ENCODE measurements at regions not wholly inside any gene's neighbourhood (a gene's known extent, or its start where the extent isn't known, plus 50 kb on each side); places are given as distances from the start of the nearest gene placed in this dataset.

GRCh38 chr1:4396551-4396950 lies 257.9 kb upstream of the AJAP1 start:
- DNase-seq: no peak

- DNase-seq: no peak
These were observed 257.2 kb upstream of the AJAP1 start for GRCh38 chr1:4397196-4397595.

- no peak for DNase-seq
These were observed 252.4 kb upstream of the AJAP1 start for GRCh38 chr1:4402032-4402431.

- no peak for DNase-seq
These were observed 249.4 kb upstream of the AJAP1 start for GRCh38 chr1:4404854-4405590.

- DNase-seq: no peak
These were observed 246.6 kb upstream of the AJAP1 start for GRCh38 chr1:4407851-4408250.

- peak; percentile 54 for DNase-seq
These were observed 246.0 kb upstream of the AJAP1 start for GRCh38 chr1:4408380-4408779.

GRCh38 chr1:4411862-4412261 lies 242.5 kb upstream of the AJAP1 start:
- no peak for DNase-seq

GRCh38 chr1:4415476-4415875 lies 238.9 kb upstream of the AJAP1 start:
- DNase-seq: no peak

GRCh38 chr1:4416189-4416588 lies 238.2 kb upstream of the AJAP1 start:
- no peak for DNase-seq

GRCh38 chr1:4418021-4418420 lies 236.4 kb upstream of the AJAP1 start:
- no peak for DNase-seq

GRCh38 chr1:4421986-4422385 lies 232.4 kb upstream of the AJAP1 start:
- DNase-seq: no peak

GRCh38 chr1:4422504-4423289 lies 231.7 kb upstream of the AJAP1 start:
- no peak for DNase-seq

- no peak for DNase-seq
These were observed 230.2 kb upstream of the AJAP1 start for GRCh38 chr1:4424254-4424653.

- DNase-seq: no peak
These were observed 229.6 kb upstream of the AJAP1 start for GRCh38 chr1:4424766-4425165.

- DNase-seq: no peak
These were observed 228.5 kb upstream of the AJAP1 start for GRCh38 chr1:4425892-4426291.

- DNase-seq: no peak
These were observed 225.7 kb upstream of the AJAP1 start for GRCh38 chr1:4428711-4429110.

- DNase-seq: no peak
These were observed 223.7 kb upstream of the AJAP1 start for GRCh38 chr1:4430406-4431365.

GRCh38 chr1:4431491-4431890 lies 222.9 kb upstream of the AJAP1 start:
- no peak for DNase-seq

- no peak for DNase-seq
These were observed 221.3 kb upstream of the AJAP1 start for GRCh38 chr1:4433075-4433474.

- no peak for DNase-seq
These were observed 210.3 kb upstream of the AJAP1 start for GRCh38 chr1:4444086-4444485.

GRCh38 chr1:4447778-4448420 lies 206.5 kb upstream of the AJAP1 start:
- no peak for DNase-seq

- DNase-seq: no peak
These were observed 204.4 kb upstream of the AJAP1 start for GRCh38 chr1:4449972-4450371.

GRCh38 chr1:4452701-4453100 lies 201.7 kb upstream of the AJAP1 start:
- no peak for DNase-seq
